Progenitor cell of endocrine pancreas (in vitro differentiated cells): ENCODE measurements at regions not wholly inside any gene's neighbourhood (a gene's known extent, or its start where the extent isn't known, plus 50 kb on each side); places are given as distances from the start of the nearest gene placed in this dataset.
A peak's percentile ranks its signal among the peaks of the same experiment; 100 is the strongest.

Source experiments
- DNase-seq: peaks from one replicate; pipeline ENCODE4 v3.0.0; 2021; ENCODE audit warnings: low spot score; ENCODE audit not compliant: unreplicated experiment
- H3K27ac Mint-ChIP-seq: 2 replicates; pipeline ENCODE4 v1.8.0; 2021; ENCODE audit warnings: mild to moderate bottlenecking, moderate library complexity, mixed read lengths
- H3K27me3 Mint-ChIP-seq: 2 replicates; pipeline ENCODE4 v1.8.0; 2021; ENCODE audit warnings: mixed read lengths
- H3K36me3 Mint-ChIP-seq: 2 replicates; pipeline ENCODE4 v1.8.0; 2022; ENCODE audit warnings: mixed read lengths; ENCODE audit not compliant: insufficient read depth
- H3K4me1 Mint-ChIP-seq: 2 replicates; pipeline ENCODE4 v1.8.0; 2021; ENCODE audit warnings: low read depth, mixed read lengths
- H3K4me3 Mint-ChIP-seq: 2 replicates; pipeline ENCODE4 v1.8.0; 2021; ENCODE audit warnings: low read depth, mild to moderate bottlenecking, moderate library complexity, mixed read lengths
- H3K9me3 Mint-ChIP-seq: 2 replicates; pipeline ENCODE4 v1.8.0; 2021; ENCODE audit warnings: low read depth, mixed read lengths
- CTCF ChIP-seq: fragments of 200-600 bp; sonication (generic); IDR thresholded peaks from one replicate; pipeline ENCODE4 v1.5.0; 2021; ENCODE audit warnings: antibody characterized with exemption, mild to moderate bottlenecking; ENCODE audit not compliant: unreplicated experiment

- DNase-seq, result no peak
- no peak for TF ChIP-seq CTCF
- Mint-ChIP-seq H3K27me3 (no peaks in the 10 kb centered on the region), H3K36me3 (no peaks in the 10 kb centered on the region), H3K27ac (no peak overlapping the region), H3K4me1 (peaks cover 19% of the 10 kb centered on the region), H3K4me3 (no peak overlapping the region), H3K9me3 (peaks cover 4% of the 10 kb centered on the region)
Measured at GRCh38 chr1:218705391-218705790, 360.3 kb downstream of the TGFB2 start.

- Mint-ChIP-seq H3K36me3 (no peaks in the 10 kb centered on the region), H3K4me3 (no peak overlapping the region), H3K27me3 (no peaks in the 10 kb centered on the region), H3K9me3 (peaks cover 4% of the 10 kb centered on the region), H3K27ac (peak overlapping the region; percentile 57), H3K4me1 (peaks cover 14% of the 10 kb centered on the region)
- no peak for TF ChIP-seq CTCF
- no peak for DNase-seq
Measured at GRCh38 chr1:218705911-218706893, 361.1 kb downstream of the TGFB2 start.

- Mint-ChIP-seq H3K4me1 (peaks cover 8% of the 10 kb centered on the region), H3K27ac (no peak overlapping the region), H3K27me3 (no peaks in the 10 kb centered on the region), H3K4me3 (no peak overlapping the region), H3K9me3 (peaks cover 7% of the 10 kb centered on the region), H3K36me3 (no peaks in the 10 kb centered on the region)
- TF ChIP-seq CTCF, result no peak
- DNase-seq, result no peak
Measured at GRCh38 chr1:218711001-218711400, 365.9 kb downstream of the TGFB2 start.

- peaks cover 7% of the 10 kb centered on the region for H3K9me3 Mint-ChIP-seq
- H3K27me3 Mint-ChIP-seq, result no peaks in the 10 kb centered on the region
- DNase-seq, result no peak
- no peaks in the 10 kb centered on the region for H3K4me1 Mint-ChIP-seq
- TF ChIP-seq CTCF, result no peak
- no peak overlapping the region for H3K27ac Mint-ChIP-seq
- H3K4me3 Mint-ChIP-seq, result no peak overlapping the region
- H3K36me3 Mint-ChIP-seq, result no peaks in the 10 kb centered on the region
Measured at GRCh38 chr1:218711884-218712674, 366.9 kb downstream of the TGFB2 start.

- no peak for TF ChIP-seq CTCF
- no peak overlapping the region for H3K27ac Mint-ChIP-seq
- H3K9me3 Mint-ChIP-seq, result peaks cover 3% of the 10 kb centered on the region
- no peak for DNase-seq
- no peak overlapping the region for H3K4me3 Mint-ChIP-seq
- no peaks in the 10 kb centered on the region for H3K27me3 Mint-ChIP-seq
- H3K4me1 Mint-ChIP-seq, result no peaks in the 10 kb centered on the region
- H3K36me3 Mint-ChIP-seq, result no peaks in the 10 kb centered on the region
Measured at GRCh38 chr1:218712677-218713076, 367.5 kb downstream of the TGFB2 start.
